ENCODE measurements at regions not wholly inside any gene's neighbourhood (a gene's known extent, or its start where the extent isn't known, plus 50 kb on each side); places are given as distances from the start of the nearest gene placed in this dataset.

DNA sequence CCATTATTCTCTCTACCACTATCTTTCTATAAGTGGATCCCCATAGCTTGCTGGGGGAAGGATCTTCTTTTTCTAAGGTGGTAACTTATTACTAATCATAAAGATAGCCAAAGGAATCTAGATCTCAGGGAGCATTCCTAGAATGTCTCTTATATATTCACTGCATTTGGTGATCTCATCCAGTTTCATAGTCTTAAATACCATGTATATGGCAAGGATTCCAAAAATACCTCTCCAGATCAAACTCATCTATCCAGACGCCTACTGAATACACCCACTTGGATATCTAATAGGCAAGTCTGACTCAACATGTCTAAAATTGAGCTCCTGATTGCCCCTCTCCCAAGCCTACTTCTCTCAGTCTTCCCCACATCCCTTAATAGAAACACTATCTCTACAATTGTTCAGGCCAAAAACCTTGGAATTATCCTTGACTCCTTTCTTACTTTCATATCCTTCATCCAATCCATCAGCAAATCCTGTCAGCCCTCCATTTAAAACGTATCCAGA, 264.4 kb downstream of the HACE1 start:
- Mint-ChIP-seq H3K4me1 (ENCODE audit: low read depth) (no peaks in the 10 kb centered on the region), H3K36me3 (ENCODE audit: low read depth) (no peaks in the 10 kb centered on the region), H3K27me3 (ENCODE audit: low read depth) (peaks cover 20% of the 10 kb centered on the region), H3K27ac (no peak overlapping the region), H3K4me3 (no peak overlapping the region), H3K9me3 (no peaks in the 10 kb centered on the region)
- DNase-seq, result no peak
- CTCF ChIA-PET, result no interaction called here
- intact Hi-C loops (cut with micrococcal nuclease), result no loop called here

- CTCF ChIA-PET, result no interaction called here
- H3K4me1 Mint-ChIP-seq (ENCODE audit: low read depth), result no peaks in the 10 kb centered on the region
- H3K27ac Mint-ChIP-seq, result no peak overlapping the region
- no peak for DNase-seq
- H3K4me3 Mint-ChIP-seq, result no peak overlapping the region
- no peaks in the 10 kb centered on the region for H3K36me3 Mint-ChIP-seq (ENCODE audit: low read depth)
- peaks cover 13% of the 10 kb centered on the region for H3K27me3 Mint-ChIP-seq (ENCODE audit: low read depth)
- intact Hi-C loops (cut with micrococcal nuclease), result no loop called here
- H3K9me3 Mint-ChIP-seq, result no peaks in the 10 kb centered on the region
Measured at GRCh38 chr6:104591573-104592334, 268.0 kb downstream of the HACE1 start.

DNA sequence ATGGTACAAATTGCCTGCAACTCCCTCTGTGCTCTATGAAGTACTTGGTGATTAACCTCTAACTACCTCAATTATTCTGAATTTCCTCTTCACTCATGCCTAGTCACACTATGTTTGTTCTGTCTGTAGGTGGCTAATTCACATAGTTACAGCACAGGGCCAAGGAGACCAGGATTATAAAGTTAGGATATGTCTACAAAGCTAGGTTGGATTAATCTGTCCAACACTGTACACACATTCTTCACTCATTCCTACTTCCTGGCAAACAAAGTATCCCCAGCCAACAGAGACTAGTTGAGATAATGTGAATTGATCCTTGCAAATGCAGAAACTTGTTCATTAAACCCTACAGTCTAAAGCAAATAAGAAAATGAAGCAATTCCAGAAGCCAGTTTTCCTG, 269.8 kb downstream of the HACE1 start:
- H3K27me3 Mint-ChIP-seq (ENCODE audit: low read depth), result peaks cover 12% of the 10 kb centered on the region
- CTCF ChIA-PET, result no interaction called here
- H3K27ac Mint-ChIP-seq, result no peak overlapping the region
- H3K4me3 Mint-ChIP-seq, result no peak overlapping the region
- no peaks in the 10 kb centered on the region for H3K36me3 Mint-ChIP-seq (ENCODE audit: low read depth)
- H3K4me1 Mint-ChIP-seq (ENCODE audit: low read depth), result no peaks in the 10 kb centered on the region
- DNase-seq, result no peak
- no peaks in the 10 kb centered on the region for H3K9me3 Mint-ChIP-seq
- intact Hi-C loops (cut with micrococcal nuclease), result no loop called here

DNA sequence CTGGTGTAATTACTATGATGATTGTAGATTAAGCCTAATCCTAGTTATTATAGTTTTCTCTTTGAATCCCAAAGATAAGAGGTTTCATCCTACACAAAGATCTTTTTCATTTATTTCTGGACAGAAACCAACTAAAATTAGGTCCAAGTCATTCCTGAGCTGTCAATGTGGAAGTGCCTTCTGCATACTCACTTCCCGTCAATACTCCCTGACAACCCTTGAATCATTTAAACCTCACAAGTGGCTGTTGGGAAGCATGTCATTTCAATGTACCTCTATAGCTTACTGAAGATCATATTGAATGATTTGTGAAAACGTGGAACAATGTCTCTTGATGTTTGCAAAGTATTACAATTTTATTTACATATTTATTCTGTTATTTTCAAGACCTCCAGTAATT, 274.1 kb downstream of the HACE1 start:
- Mint-ChIP-seq H3K36me3 (ENCODE audit: low read depth) (no peaks in the 10 kb centered on the region), H3K27ac (no peak overlapping the region), H3K4me3 (no peak overlapping the region), H3K9me3 (peaks cover 4% of the 10 kb centered on the region), H3K4me1 (ENCODE audit: low read depth) (no peaks in the 10 kb centered on the region), H3K27me3 (ENCODE audit: low read depth) (peaks cover 12% of the 10 kb centered on the region)
- CTCF ChIA-PET, result interaction anchor here (1.1 kb wide), 1 partner anchor 32 kb away, joined by 4 read pairs; no protein-coding TSS in a partner anchor
- no peak for DNase-seq
- intact Hi-C loops (cut with micrococcal nuclease), result no loop called here

DNA sequence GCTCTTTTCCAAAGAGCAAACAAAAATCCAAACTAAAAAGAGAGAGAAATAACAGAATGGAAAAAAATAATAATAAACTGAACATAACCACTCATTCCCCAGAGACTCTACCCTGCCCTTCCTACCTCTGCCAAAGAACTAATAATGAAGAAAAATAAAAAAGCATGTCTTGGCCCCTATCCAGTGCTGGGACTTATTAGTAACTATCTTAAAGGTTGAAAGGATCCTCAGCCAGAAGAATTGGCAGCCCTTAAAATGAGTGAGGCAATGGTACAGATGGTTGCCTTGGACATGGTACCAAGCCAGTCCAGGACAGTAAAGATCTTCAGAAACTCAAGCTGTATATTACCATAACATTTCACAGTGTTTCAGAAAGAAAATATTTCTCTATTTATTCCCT, 279.3 kb downstream of the HACE1 start:
- Mint-ChIP-seq H3K27ac (no peak overlapping the region), H3K4me3 (no peak overlapping the region), H3K9me3 (peaks cover 4% of the 10 kb centered on the region), H3K36me3 (ENCODE audit: low read depth) (no peaks in the 10 kb centered on the region), H3K27me3 (ENCODE audit: low read depth) (peaks cover 9% of the 10 kb centered on the region), H3K4me1 (ENCODE audit: low read depth) (no peaks in the 10 kb centered on the region)
- CTCF ChIA-PET, result no interaction called here
- intact Hi-C loops (cut with micrococcal nuclease), result no loop called here
- no peak for DNase-seq

DNA sequence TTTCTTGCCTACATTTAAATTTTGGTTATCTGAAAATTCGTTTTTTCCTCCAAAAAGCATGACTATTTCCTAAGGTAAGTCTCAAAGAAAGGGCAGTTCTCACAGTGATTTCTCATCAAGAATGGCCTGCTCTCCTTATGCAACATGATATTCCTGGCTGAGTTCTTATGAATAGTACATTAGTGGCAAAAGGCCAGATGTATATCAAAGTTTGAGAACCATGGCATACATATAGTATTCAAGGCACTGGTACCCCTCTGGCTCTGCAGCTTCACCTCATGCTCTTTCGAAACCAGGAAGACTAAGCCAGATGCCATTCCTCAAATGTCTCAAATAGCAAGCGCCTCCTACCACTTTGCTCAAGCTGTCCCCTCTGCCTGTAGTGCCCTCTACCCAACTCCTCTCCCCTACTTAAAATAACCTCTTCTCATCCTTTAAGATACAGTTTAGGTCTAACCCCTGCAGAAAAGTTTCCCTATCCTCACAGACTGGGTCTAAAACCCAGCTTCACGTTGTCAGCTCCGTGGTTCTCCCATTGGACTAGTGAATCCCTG, 280.3 kb downstream of the HACE1 start:
- DNase-seq, result no peak
- CTCF ChIA-PET, result no interaction called here
- H3K9me3 Mint-ChIP-seq, result peaks cover 4% of the 10 kb centered on the region
- H3K4me1 Mint-ChIP-seq (ENCODE audit: low read depth), result no peaks in the 10 kb centered on the region
- intact Hi-C loops (cut with micrococcal nuclease), result no loop called here
- H3K27me3 Mint-ChIP-seq (ENCODE audit: low read depth), result peaks cover 6% of the 10 kb centered on the region
- H3K27ac Mint-ChIP-seq, result no peak overlapping the region
- H3K4me3 Mint-ChIP-seq, result no peak overlapping the region
- H3K36me3 Mint-ChIP-seq (ENCODE audit: low read depth), result no peaks in the 10 kb centered on the region

- Mint-ChIP-seq H3K4me3 (no peak overlapping the region), H3K27me3 (ENCODE audit: low read depth) (peaks cover 5% of the 10 kb centered on the region), H3K4me1 (ENCODE audit: low read depth) (no peaks in the 10 kb centered on the region), H3K9me3 (no peaks in the 10 kb centered on the region), H3K27ac (no peak overlapping the region), H3K36me3 (ENCODE audit: low read depth) (no peaks in the 10 kb centered on the region)
- intact Hi-C loops (cut with micrococcal nuclease), result no loop called here
- CTCF ChIA-PET, result no interaction called here
- no peak for DNase-seq
Measured at GRCh38 chr6:104575536-104575935, 284.2 kb downstream of the HACE1 start.

DNA sequence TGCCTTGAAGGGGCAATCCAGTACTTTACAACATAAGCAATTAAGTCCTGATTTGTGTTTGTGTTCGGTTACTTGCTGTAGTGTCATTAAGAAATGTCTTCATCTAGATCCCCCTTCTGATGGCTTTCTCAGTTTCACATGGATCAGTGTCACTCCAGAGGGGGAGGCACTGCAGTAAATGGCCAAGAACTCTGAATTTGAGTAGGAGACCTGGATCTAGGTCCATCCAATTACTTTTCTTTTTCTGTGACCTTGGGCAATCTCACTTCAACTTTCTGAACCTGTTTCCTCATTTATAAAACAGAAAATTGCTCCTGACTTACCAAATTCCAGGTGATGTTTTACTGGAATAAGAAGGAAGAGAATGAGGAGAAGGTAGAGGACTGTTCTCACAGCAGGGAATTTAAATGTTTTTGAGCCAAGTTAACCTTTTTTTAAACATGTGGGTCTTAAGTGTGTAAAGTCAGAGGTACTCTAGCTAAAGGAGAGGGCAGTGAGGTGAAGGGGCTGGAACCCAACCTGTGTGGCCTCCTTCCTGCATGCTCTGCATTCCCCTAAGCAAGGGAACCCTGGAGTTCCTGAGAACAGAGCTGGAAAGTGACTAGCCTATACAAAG, 285.5 kb downstream of the HACE1 start:
- no peak overlapping the region for H3K27ac Mint-ChIP-seq
- H3K9me3 Mint-ChIP-seq, result no peaks in the 10 kb centered on the region
- no peak overlapping the region for H3K4me3 Mint-ChIP-seq
- CTCF ChIA-PET, result no interaction called here
- DNase-seq, result no peak
- intact Hi-C loops (cut with micrococcal nuclease), result no loop called here
- peaks cover 5% of the 10 kb centered on the region for H3K27me3 Mint-ChIP-seq (ENCODE audit: low read depth)
- no peaks in the 10 kb centered on the region for H3K4me1 Mint-ChIP-seq (ENCODE audit: low read depth)
- H3K36me3 Mint-ChIP-seq (ENCODE audit: low read depth), result no peaks in the 10 kb centered on the region

GRCh38 chr6:104573350-104573749, 286.4 kb downstream of the HACE1 start:
- no peaks in the 10 kb centered on the region for H3K4me1 Mint-ChIP-seq (ENCODE audit: low read depth)
- no peaks in the 10 kb centered on the region for H3K9me3 Mint-ChIP-seq
- H3K36me3 Mint-ChIP-seq (ENCODE audit: low read depth), result no peaks in the 10 kb centered on the region
- H3K27ac Mint-ChIP-seq, result no peak overlapping the region
- intact Hi-C loops (cut with micrococcal nuclease), result no loop called here
- no peak for DNase-seq
- CTCF ChIA-PET, result no interaction called here
- peaks cover 5% of the 10 kb centered on the region for H3K27me3 Mint-ChIP-seq (ENCODE audit: low read depth)
- H3K4me3 Mint-ChIP-seq, result no peak overlapping the region

DNA sequence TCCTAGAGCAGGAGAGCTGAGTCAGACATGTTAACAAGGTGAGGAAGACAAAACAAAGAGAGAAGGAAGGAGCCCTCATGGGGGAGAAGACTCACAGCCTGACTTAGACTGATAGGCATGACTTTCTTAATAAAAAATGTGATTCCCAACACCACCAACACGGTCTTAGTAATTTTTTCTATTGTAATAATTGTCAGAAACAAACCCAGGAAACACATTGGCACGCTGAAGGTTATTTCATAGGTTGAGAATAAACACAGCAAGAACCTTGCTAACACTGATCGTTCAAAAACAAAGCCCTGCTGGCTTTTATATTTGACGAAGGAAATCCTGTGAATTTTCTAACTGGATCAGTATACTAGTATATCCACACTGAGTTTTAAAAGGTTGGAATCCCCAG, 286.8 kb downstream of the HACE1 start:
- H3K27me3 Mint-ChIP-seq (ENCODE audit: low read depth), result peaks cover 5% of the 10 kb centered on the region
- H3K4me1 Mint-ChIP-seq (ENCODE audit: low read depth), result no peaks in the 10 kb centered on the region
- H3K36me3 Mint-ChIP-seq (ENCODE audit: low read depth), result no peaks in the 10 kb centered on the region
- DNase-seq, result no peak
- H3K27ac Mint-ChIP-seq, result no peak overlapping the region
- no peak overlapping the region for H3K4me3 Mint-ChIP-seq
- intact Hi-C loops (cut with micrococcal nuclease), result no loop called here
- no peaks in the 10 kb centered on the region for H3K9me3 Mint-ChIP-seq
- CTCF ChIA-PET, result no interaction called here

GRCh38 chr6:104566411-104566810, 293.3 kb downstream of the HACE1 start:
- Mint-ChIP-seq H3K27ac (no peak overlapping the region), H3K4me1 (ENCODE audit: low read depth) (no peaks in the 10 kb centered on the region), H3K9me3 (no peaks in the 10 kb centered on the region), H3K36me3 (ENCODE audit: low read depth) (no peaks in the 10 kb centered on the region), H3K27me3 (ENCODE audit: low read depth) (no peaks in the 10 kb centered on the region), H3K4me3 (no peak overlapping the region)
- DNase-seq, result no peak
- intact Hi-C loops (cut with micrococcal nuclease), result no loop called here
- CTCF ChIA-PET, result no interaction called here

DNA sequence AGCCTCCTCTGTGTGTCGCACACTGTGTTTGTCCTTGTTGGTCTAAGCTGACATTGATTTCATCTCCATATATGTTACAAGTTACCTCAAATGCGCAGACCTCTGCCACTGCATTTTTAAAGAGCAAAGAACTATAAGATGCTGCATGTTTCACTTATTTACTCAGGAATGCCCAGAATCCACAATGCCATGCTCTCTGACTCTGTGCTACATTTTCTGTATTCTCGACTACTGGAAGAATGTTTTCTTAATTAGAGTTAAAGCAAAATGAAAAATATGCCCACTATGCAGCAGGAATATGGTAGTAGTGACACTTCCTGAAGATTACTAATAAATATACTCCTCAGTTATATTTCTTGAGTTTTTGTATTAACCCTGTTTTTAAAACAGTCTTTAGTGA, 296.4 kb downstream of the HACE1 start:
- no peak for DNase-seq
- H3K27ac Mint-ChIP-seq, result no peak overlapping the region
- CTCF ChIA-PET, result no interaction called here
- H3K9me3 Mint-ChIP-seq, result no peaks in the 10 kb centered on the region
- H3K4me1 Mint-ChIP-seq (ENCODE audit: low read depth), result no peaks in the 10 kb centered on the region
- no peaks in the 10 kb centered on the region for H3K36me3 Mint-ChIP-seq (ENCODE audit: low read depth)
- H3K4me3 Mint-ChIP-seq, result no peak overlapping the region
- intact Hi-C loops (cut with micrococcal nuclease), result no loop called here
- H3K27me3 Mint-ChIP-seq (ENCODE audit: low read depth), result no peaks in the 10 kb centered on the region
